ENCODE measurements at regions not wholly inside any gene's neighbourhood (a gene's known extent, or its start where the extent isn't known, plus 50 kb on each side); places are given as distances from the start of the nearest gene placed in this dataset.

DNA sequence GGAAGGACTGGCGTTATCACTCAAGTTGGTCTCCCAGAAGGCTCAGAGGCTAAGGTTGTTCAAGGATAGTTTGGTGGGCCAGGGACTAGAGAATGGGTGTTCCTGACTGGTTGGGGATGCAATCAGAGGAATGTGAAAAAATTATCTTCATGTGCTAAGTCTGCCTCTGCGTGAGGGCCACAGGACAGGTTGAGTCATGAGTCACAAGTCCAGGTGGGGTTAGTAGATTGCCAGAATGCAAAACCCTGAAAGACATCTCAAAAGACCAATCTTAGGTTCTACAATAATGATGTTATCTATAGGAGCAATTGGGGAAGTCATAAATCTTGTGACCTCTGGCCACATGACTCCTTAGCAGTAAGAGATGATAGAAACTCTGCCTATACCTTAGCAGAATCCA is 220.1 kb upstream of the EEA1 start:
- TF ChIP-seq, protein P1, sequence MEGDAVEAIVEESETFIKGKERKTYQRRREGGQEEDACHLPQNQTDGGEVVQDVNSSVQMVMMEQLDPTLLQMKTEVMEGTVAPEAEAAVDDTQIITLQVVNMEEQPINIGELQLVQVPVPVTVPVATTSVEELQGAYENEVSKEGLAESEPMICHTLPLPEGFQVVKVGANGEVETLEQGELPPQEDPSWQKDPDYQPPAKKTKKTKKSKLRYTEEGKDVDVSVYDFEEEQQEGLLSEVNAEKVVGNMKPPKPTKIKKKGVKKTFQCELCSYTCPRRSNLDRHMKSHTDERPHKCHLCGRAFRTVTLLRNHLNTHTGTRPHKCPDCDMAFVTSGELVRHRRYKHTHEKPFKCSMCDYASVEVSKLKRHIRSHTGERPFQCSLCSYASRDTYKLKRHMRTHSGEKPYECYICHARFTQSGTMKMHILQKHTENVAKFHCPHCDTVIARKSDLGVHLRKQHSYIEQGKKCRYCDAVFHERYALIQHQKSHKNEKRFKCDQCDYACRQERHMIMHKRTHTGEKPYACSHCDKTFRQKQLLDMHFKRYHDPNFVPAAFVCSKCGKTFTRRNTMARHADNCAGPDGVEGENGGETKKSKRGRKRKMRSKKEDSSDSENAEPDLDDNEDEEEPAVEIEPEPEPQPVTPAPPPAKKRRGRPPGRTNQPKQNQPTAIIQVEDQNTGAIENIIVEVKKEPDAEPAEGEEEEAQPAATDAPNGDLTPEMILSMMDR (conservative IDR thresholded peaks at IDR 0.05; ENCODE audit: low read length): no peak
- no peak for TF ChIP-seq EZH2phosphoT487 (IDR thresholded peaks at IDR 0.05; ENCODE audit: borderline replicate concordance)
